PC-9 (cell line): ENCODE measurements at regions not wholly inside any gene's neighbourhood (a gene's known extent, or its start where the extent isn't known, plus 50 kb on each side); places are given as distances from the start of the nearest gene placed in this dataset.

ENCODE experiments used
- CTCF ChIP-seq: fragments of 200-600 bp; sonication (generic); conservative IDR thresholded peaks from 2 replicates; pipeline ENCODE4 v1.6.1; 2017; ENCODE audit warnings: mixed run types, antibody characterized with exemption, mild to moderate bottlenecking, moderate library complexity
- EZH2 ChIP-seq: fragments of 200-600 bp; sonication (generic); IDR thresholded peaks from 2 replicates; pipeline ENCODE4 v1.8.0; 2017; ENCODE audit warnings: antibody characterized with exemption, low read depth

GRCh38 chr18:51754566-51754965 lies 557.1 kb upstream of the MEX3C start:
- TF ChIP-seq CTCF = no peak
- TF ChIP-seq EZH2 = no peak
